Muscle of arm (tissue), 1 donor: ENCODE measurements at regions not wholly inside any gene's neighbourhood (a gene's known extent, or its start where the extent isn't known, plus 50 kb on each side); places are given as distances from the start of the nearest gene placed in this dataset.

Experiments
- DNase-seq: peaks from one replicate; pipeline ENCODE4 v3.0.0-alpha.2; 2013

- no peak for DNase-seq
Observed at GRCh38 chr2:224325941-224326340, 76.0 kb downstream of the FAM124B start.

DNA sequence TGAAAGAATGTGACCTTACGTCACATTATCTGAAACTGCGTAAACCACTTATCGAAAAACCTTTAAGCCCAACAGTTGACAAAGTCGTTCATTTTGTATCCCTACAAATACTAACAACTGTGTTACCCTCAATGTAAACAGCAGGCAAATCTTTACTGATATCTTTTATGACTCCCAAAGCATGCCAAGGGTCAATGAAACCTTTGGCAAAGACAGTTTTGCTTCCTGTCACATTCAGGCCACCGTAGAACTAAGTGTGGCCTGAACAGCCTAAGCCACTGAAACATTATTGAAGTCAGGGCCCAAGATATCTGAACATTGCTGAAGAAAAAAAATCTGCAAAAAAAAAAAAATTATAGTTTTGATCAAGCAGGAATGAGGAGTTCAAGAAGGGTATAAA lies 77.3 kb downstream of the FAM124B start:
- DNase-seq, result no peak

- DNase-seq, result no peak
Observed at GRCh38 chr2:224320660-224321059, 81.2 kb downstream of the FAM124B start.

DNA sequence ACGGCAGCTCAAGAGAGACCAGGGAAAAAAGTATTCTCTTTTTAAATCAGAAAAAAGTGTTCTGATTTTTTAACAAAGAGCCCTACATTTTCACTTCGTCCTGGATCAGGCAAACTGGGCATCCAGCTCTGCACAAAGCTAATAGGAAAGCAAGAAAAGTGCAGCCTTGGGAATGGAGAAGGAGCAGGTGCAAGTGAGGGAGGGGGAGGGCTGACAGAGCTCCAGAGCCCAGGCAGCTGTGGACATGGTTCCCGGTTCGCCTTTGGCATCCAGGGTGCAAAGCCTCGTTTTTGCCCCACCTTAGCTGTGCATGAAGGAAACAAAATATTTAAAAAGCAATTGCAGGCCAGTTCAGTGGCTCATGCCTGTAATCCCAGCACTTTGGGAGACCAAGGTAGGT lies 82.2 kb downstream of the FAM124B start:
- DNase-seq, result no peak

GRCh38 chr2:224312741-224313140 lies 89.2 kb downstream of the FAM124B start:
- DNase-seq, result no peak

- no peak for DNase-seq
Observed at GRCh38 chr2:224310943-224311625, 90.8 kb downstream of the FAM124B start.

- DNase-seq, result no peak
Observed at GRCh38 chr2:224309176-224309575, 92.7 kb downstream of the FAM124B start.

DNA sequence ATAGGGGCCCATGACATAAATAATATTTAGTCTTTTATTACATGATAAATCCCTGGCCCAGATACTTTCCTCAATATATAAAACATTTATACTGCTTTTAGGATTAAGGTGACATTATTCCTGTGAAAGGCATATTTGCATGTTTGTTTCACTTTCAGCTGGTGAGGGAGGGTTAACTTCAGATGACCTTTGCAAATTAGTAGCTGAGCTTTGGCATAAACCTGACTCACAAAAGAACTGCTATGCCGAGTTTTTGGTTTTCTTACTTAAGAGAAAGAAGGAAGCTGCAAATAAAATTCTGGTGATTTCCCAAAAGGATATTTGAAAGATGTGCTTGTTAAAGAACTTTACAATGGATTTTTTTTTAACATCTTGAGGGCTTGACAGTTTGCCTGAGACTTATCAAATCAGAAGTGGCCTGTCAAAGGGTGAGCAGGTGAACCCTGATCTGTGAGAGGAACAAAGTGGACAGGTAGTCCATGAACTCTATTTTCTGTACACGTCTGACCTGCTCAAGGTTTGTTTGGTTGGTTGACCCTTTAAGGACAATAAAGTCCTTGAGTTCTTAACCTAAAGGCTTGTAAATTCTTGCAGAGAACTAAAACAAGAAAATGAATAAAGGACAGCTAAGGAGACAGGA lies 93.5 kb downstream of the FAM124B start:
- no peak for DNase-seq

- no peak for DNase-seq
Observed at GRCh38 chr2:224302952-224303351, 99.0 kb downstream of the FAM124B start.

DNA sequence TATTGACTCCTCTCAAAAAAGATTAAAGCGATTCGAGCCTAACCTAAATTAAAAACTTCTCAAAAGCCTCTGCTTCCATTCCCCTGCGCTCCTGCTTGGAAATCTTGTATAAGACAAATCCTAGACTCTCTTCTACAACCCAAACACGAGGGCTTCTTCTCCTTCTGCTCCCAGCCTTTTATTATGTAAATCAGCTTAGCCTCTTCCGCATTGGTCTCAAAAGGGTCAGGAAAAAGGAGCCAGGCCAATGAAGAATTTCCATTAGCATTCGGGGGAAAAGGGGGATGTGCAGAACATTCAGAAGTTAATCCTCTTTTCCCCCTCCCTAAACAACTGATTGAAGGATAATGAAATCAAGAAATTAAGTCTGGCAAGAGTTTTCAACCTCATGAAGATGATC lies 107.9 kb downstream of the FAM124B start:
- no peak for DNase-seq

DNA sequence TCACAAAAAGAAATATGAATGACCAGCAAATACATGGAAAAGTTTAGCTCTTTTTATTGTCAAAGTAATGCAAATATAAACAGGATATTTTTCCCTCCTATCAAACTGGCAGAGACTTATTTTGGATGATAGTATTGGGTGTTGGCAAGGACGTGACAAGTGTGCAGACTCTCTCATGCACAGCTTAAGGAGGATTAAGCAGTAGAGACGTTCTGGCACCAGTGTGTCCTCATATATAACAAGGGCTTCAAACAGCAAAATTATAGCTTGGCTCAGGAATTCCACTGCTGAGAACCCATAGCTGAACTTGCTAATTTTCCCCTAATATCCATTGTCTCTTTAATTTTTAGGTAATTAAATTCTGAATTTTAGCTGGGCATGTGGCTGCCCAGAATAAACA lies 114.4 kb downstream of the FAM124B start:
- no peak for DNase-seq

GRCh38 chr2:224286923-224287322 lies 115.0 kb downstream of the FAM124B start:
- no peak for DNase-seq

DNA sequence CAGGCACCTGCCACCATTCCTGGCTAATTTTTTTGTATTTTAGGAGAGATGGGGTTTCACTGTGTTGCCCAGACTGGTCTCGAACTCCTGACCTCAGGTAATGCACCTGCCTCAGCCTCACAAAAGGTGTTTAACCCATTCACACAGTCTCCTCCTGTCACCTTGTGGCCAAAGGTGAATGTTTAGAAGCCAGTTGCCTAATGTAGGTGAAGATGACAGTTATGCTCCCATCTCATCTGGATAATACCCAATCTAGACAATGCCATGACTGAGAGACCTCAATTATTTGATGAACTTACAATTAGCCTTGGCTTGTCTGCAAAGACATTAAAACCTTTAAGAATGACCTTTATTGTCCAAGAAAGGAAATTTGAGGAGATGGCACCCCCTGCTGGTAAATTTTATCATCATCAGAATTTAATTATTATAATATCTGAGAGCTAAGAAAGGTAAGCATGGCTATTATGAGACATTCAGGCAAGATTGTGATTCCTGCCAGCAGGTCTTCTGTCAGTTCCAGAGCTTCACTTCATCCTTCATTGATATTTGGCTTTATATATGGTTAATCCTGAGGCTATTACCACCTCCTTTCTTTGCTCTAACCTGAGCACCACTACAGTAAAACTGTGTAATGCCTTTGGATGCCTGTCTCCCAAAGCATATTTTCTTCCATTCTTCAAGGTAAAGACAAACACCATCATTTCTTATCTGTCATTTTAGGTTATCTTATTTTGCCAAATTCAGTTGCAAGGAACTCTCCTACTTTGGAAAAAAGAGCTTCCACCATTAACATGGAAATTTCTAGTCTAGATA lies 117.6 kb downstream of the FAM124B start:
- no peak for DNase-seq

GRCh38 chr2:224283466-224283965 lies 118.4 kb downstream of the FAM124B start:
- no peak for DNase-seq

GRCh38 chr2:224281374-224281773 lies 120.5 kb downstream of the FAM124B start:
- no peak for DNase-seq

DNA sequence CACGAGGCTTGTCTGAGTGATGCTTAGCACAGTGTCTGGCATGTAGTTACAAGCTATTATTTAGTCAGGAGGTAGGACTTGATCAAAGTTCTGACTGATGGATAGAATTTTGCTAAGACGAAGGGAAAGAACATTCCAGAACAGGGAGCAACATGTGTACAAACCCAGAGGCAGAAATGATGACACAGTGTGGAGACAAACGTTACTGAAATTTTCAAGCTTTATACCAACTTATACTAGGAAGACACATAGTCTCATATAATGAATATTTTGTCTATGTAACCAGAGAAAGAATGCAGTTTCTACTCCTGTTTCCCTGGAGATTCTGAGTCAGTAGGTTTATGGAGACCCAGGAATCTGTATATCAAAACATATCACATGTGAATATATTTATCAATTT lies 123.4 kb downstream of the FAM124B start:
- DNase-seq, result no peak

GRCh38 chr2:224276251-224276650 lies 125.7 kb downstream of the FAM124B start:
- no peak for DNase-seq

DNA sequence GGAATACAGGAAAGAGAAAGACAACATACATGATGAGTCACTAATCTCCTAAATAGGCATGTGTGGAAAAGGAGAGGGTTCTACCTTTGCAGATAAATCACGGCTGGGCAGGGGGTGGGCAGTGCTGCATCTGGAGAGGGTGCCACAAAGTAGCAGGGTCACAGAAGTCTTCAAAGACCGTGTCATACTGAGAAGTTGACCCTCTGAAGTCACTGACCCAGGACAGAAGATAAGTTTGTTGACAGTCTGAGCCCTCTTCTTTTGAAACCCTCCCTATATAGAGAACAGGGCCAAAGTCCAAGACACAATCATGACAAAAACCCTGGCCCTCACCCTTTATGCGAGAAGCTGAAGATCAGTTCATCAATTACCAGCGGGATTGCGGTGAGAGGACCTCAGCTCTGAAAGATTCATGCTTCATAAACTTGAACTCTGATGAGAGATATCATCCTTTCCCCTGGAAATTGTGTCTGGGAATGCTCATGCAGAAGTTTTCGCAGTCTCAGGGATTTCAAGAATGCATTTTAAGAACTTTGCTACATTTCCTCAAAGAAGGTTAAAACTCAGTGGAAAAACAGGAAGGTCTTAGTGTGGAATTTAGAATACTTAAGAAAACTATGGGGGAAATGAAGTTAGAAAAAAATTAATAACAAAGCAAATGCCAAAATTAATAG lies 129.5 kb downstream of the FAM124B start:
- no peak for DNase-seq

- DNase-seq, result no peak
Observed at GRCh38 chr2:224271617-224272236, 130.2 kb downstream of the FAM124B start.

- DNase-seq, result peak; percentile 78
Observed at GRCh38 chr2:224268441-224268840, 133.5 kb downstream of the FAM124B start.

DNA sequence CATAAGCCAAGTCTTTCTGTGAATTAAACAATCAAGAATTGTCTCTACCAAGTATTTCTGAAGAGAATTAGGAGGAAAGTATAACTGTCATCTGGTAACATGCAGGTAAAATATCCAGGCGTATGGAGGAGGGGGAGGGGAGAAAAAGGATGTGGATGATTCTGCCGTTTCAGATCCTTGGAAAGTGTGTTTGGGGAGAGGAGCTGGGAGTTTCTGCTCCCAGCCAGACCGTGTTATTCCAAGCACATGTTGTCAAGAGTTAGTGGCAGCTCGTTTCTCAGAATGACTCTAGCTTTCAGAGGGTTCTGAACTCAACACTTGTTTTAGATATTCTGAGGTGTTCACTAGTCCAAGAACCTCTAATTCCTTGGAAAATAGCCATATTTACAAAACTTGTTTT lies 137.6 kb downstream of the FAM124B start:
- no peak for DNase-seq

DNA sequence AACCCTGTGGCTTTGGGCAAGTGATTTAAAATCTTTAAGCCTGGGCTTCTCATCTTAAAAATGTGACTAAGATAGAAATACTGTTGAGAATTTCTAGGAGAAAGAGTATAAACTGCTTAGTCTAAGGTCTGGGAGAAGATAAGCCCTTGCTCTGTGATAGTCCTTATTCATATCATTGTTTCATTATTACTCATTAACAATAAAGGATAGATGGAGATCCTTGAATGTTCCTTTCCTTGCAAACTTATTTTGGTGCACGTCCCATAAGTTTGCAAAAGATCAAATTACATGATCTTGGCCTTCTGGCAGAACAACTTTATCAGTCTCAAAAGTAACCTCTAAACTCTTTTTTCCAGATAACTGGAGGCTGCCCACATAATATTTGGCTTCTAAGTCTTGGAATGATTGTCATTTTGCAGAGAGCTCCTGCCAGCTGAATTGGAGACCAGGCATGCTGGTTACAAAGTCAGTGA lies 138.3 kb downstream of the FAM124B start:
- no peak for DNase-seq
